ENCODE measurements at regions not wholly inside any gene's neighbourhood (a gene's known extent, or its start where the extent isn't known, plus 50 kb on each side); places are given as distances from the start of the nearest gene placed in this dataset.

DNA sequence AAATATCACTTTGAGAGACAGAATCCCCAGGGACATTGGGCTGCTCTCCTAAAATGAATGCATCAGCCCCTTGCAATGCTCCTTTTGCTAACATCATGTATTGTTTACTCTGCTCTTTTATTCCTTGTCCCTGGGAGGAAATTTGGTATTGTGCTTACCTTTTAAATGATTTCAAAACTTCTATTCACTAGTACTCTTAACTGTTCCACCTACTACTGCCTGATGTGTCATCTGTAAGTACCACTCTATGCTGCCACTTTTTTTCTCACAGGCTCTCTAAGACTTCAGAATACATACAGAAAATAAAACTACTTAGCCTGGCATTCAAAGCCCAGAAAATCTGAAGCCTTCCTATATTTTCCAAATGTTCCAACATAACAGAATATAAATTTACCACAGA is 667.2 kb downstream of the BRINP1 start:
- Histone ChIP-seq H3K4me1 (ENCODE audit: control insufficient read depth, insufficient read depth, low read length) (no peaks in the 10 kb centered on the region), H3K9me3 (ENCODE audit: control insufficient read depth, insufficient read depth, low read length) (no peaks in the 10 kb centered on the region), H3K27me3 (ENCODE audit: control insufficient read depth, insufficient read depth, low read length) (no peaks in the 10 kb centered on the region), H3K4me3 (ENCODE audit: low read depth, low read length) (no peak overlapping the region), H3K27ac (ENCODE audit: low read depth, low read length) (no peak overlapping the region), H3K9ac (ENCODE audit: low read depth, low read length) (no peak overlapping the region), H3K36me3 (ENCODE audit: control insufficient read depth, insufficient read depth, low read length) (no peaks in the 10 kb centered on the region)

DNA sequence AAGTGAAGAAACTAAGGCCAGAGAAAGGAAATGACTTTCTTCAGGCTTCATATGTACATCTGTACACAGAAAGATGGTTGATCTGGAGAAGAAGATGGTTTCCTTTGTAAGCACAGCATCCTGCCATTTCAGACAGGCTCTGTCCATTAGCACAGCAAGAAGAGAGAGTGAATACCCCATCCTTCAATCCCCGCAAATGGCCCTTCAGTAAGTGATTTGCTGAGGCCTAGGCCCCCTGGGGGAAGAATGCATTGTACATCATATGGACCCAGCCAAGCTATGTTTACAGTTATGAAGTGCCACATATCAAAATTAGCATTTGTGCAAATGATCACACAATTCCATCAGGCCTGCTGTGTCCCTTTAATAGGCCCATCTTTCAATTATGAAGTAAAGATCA is 657.4 kb downstream of the BRINP1 start:
- H3K36me3 ChIP-seq (ENCODE audit: control insufficient read depth, insufficient read depth, low read length): no peaks in the 10 kb centered on the region

GRCh38 chr9:118721276-118721675 is 648.0 kb downstream of the BRINP1 start:
- H3K4me1 ChIP-seq (ENCODE audit: control insufficient read depth, insufficient read depth, low read length): no peaks in the 10 kb centered on the region
- no peaks in the 10 kb centered on the region for H3K36me3 ChIP-seq (ENCODE audit: control insufficient read depth, insufficient read depth, low read length)
- H3K9me3 ChIP-seq (ENCODE audit: control insufficient read depth, insufficient read depth, low read length): no peaks in the 10 kb centered on the region
- H3K27me3 ChIP-seq (ENCODE audit: control insufficient read depth, insufficient read depth, low read length): no peaks in the 10 kb centered on the region
- H3K9ac ChIP-seq (ENCODE audit: low read depth, low read length): no peak overlapping the region
- H3K4me3 ChIP-seq (ENCODE audit: low read depth, low read length): no peak overlapping the region
- no peak overlapping the region for H3K27ac ChIP-seq (ENCODE audit: low read depth, low read length)

More for the DNA sequence above, 657.4 kb downstream of the BRINP1 start:
- no peaks in the 10 kb centered on the region for H3K27me3 ChIP-seq (ENCODE audit: control insufficient read depth, insufficient read depth, low read length)
- no peaks in the 10 kb centered on the region for H3K4me1 ChIP-seq (ENCODE audit: control insufficient read depth, insufficient read depth, low read length)
- no peak overlapping the region for H3K9ac ChIP-seq (ENCODE audit: low read depth, low read length)
- no peaks in the 10 kb centered on the region for H3K9me3 ChIP-seq (ENCODE audit: control insufficient read depth, insufficient read depth, low read length)
- H3K27ac ChIP-seq (ENCODE audit: low read depth, low read length): no peak overlapping the region
- no peak overlapping the region for H3K4me3 ChIP-seq (ENCODE audit: low read depth, low read length)

DNA sequence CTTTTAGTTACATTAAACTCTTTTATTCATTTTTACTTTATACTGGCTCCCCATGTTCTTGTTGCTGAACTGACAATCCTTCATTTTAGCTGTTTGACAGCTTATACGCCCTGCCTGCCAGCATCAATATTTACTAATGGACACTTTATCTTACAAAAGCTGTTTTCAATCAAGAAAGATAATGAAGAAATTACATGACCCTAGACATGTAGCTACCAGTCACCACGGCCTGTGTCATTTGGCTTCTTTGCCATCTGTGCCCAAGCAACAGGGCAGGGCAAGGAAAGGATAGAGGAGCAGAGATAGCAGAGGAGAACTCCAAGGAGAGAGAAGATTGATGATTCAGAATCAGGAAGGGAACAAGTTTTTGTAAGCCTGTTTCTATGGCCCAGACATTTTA is 647.3 kb downstream of the BRINP1 start:
- Histone ChIP-seq H3K27ac (ENCODE audit: low read depth, low read length) (no peak overlapping the region), H3K4me1 (ENCODE audit: control insufficient read depth, insufficient read depth, low read length) (no peaks in the 10 kb centered on the region), H3K4me3 (ENCODE audit: low read depth, low read length) (no peak overlapping the region), H3K27me3 (ENCODE audit: control insufficient read depth, insufficient read depth, low read length) (no peaks in the 10 kb centered on the region), H3K36me3 (ENCODE audit: control insufficient read depth, insufficient read depth, low read length) (no peaks in the 10 kb centered on the region), H3K9me3 (ENCODE audit: control insufficient read depth, insufficient read depth, low read length) (no peaks in the 10 kb centered on the region), H3K9ac (ENCODE audit: low read depth, low read length) (no peak overlapping the region)

DNA sequence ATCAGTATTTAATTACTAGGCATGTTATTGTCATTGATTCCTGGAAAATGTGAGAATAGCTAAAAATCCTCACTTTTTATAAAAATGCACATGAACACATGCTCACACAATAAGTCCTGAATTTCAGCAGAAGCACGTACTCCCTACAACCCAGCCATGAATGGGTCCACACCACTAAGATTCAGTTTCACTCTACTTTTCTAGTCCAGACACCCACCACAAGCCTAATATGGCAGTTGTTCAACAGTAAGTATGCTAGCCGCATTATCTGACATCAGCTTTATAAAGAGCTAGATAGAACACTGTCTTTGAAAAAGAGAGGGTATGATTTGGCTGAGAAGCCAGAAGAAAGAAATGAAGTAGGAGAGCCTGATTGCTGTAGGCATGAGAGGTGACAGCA is 639.3 kb downstream of the BRINP1 start:
- H3K9me3 ChIP-seq (ENCODE audit: control insufficient read depth, insufficient read depth, low read length): no peaks in the 10 kb centered on the region
- H3K4me3 ChIP-seq (ENCODE audit: low read depth, low read length): no peak overlapping the region
- H3K36me3 ChIP-seq (ENCODE audit: control insufficient read depth, insufficient read depth, low read length): no peaks in the 10 kb centered on the region
- no peak overlapping the region for H3K9ac ChIP-seq (ENCODE audit: low read depth, low read length)
- H3K27me3 ChIP-seq (ENCODE audit: control insufficient read depth, insufficient read depth, low read length): no peaks in the 10 kb centered on the region
- no peaks in the 10 kb centered on the region for H3K4me1 ChIP-seq (ENCODE audit: control insufficient read depth, insufficient read depth, low read length)
- H3K27ac ChIP-seq (ENCODE audit: low read depth, low read length): no peak overlapping the region

DNA sequence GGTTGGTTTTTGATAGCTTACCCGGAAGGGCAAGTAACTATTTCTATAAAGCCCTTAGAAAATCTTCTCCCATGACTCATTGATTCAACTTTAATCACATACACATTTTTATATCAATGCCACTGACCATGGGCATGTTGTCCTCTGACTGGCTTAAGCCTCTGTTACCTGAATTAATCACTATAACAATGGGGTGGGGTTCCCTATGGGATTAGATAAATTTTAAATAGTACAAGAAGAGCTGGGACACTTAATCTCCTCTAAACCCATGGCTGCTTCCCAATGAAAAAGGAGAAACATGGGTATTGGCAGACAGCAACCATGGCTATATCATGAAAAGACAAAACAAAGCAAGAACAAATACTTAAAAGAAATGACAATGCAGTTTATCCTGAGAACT is 636.2 kb downstream of the BRINP1 start:
- Histone ChIP-seq H3K4me1 (ENCODE audit: control insufficient read depth, insufficient read depth, low read length) (no peaks in the 10 kb centered on the region), H3K9ac (ENCODE audit: low read depth, low read length) (no peak overlapping the region), H3K27ac (ENCODE audit: low read depth, low read length) (no peak overlapping the region), H3K36me3 (ENCODE audit: control insufficient read depth, insufficient read depth, low read length) (no peaks in the 10 kb centered on the region), H3K27me3 (ENCODE audit: control insufficient read depth, insufficient read depth, low read length) (no peaks in the 10 kb centered on the region), H3K4me3 (ENCODE audit: low read depth, low read length) (no peak overlapping the region), H3K9me3 (ENCODE audit: control insufficient read depth, insufficient read depth, low read length) (peaks cover 18% of the 10 kb centered on the region)

DNA sequence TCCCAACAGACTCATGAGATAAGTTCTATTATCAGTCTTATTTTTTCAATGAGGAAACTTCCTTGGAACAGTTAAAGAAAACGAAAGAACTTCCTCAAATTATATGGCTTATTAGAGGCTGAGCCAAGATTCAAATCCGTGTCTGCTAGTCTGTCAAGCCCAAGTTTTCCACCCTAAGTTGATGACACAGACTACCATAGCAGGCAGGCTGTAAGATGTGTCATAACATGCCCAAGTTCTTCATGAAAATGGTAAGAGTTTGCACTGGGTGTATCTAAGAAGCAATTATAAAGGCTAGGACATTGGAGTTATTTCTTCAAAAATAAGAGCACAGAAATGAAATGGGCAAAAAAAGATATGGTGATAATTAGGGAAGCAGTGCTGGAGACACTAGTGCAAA is 634.5 kb downstream of the BRINP1 start:
- Histone ChIP-seq H3K36me3 (ENCODE audit: control insufficient read depth, insufficient read depth, low read length) (no peaks in the 10 kb centered on the region), H3K9me3 (ENCODE audit: control insufficient read depth, insufficient read depth, low read length) (peaks cover 18% of the 10 kb centered on the region), H3K4me1 (ENCODE audit: control insufficient read depth, insufficient read depth, low read length) (no peaks in the 10 kb centered on the region), H3K27me3 (ENCODE audit: control insufficient read depth, insufficient read depth, low read length) (no peaks in the 10 kb centered on the region), H3K9ac (ENCODE audit: low read depth, low read length) (no peak overlapping the region), H3K27ac (ENCODE audit: low read depth, low read length) (no peak overlapping the region), H3K4me3 (ENCODE audit: low read depth, low read length) (no peak overlapping the region)

DNA sequence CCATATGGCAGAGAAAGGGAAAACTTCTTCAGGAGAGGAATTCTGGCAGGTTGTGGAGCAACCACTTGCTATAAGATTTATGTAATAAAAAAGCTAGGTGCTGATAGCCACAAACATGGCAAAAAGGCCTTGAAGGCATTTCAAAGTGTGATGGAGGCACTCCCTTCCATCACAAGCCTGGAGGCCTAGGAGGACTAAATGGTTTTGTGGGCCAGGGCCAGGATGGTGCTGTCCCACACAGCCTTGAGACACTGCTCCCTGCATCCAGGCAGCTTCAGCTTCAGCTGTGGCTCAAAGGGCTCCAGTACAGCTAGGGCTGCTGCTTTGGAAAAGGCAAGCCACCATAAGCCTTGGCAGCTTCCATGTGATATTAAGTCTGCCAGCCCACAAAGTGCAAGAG is 632.8 kb downstream of the BRINP1 start:
- H3K27me3 ChIP-seq (ENCODE audit: control insufficient read depth, insufficient read depth, low read length): no peaks in the 10 kb centered on the region
- H3K4me3 ChIP-seq (ENCODE audit: low read depth, low read length): no peak overlapping the region
- no peak overlapping the region for H3K27ac ChIP-seq (ENCODE audit: low read depth, low read length)

DNA sequence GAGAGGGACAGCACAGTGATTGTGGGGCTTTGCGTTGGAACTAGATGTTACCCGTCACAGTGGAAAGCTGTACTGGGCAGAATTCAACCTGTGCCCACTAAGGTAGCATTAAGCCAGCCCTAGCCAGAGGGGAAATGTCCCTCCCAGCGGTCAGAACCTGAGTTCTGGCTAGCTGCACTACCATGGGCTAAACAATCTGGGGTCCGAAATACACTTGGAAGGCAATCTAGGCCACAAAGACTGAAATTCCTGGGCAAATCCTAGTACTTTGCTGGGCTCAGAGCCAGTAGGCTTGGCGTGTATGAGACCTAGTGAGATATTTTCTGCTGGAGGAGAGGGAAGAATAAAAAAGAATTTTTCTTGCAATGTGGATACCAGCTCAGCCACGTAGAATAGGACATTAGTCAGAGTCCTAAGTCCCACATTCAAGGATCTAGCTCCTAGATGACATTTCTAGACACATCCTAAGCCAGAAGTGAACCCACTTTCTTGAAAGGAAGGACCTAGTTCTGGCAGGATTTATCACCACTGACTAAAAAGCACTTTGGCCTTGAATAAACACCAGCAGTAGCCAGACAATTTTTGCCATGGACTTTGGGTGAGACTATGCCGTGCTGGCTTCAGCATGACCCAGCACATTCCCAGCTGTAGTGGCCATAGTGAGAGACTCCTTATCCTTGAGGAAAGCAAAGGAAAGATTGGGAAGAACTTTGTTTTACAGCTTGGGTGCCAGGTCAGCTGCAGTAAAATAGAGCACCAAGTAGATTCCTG is 618.0 kb downstream of the BRINP1 start:
- H3K27me3 ChIP-seq (ENCODE audit: control insufficient read depth, insufficient read depth, low read length): no peaks in the 10 kb centered on the region

More for the DNA sequence above, 632.8 kb downstream of the BRINP1 start:
- Histone ChIP-seq H3K36me3 (ENCODE audit: control insufficient read depth, insufficient read depth, low read length) (no peaks in the 10 kb centered on the region), H3K4me1 (ENCODE audit: control insufficient read depth, insufficient read depth, low read length) (no peaks in the 10 kb centered on the region), H3K9ac (ENCODE audit: low read depth, low read length) (no peak overlapping the region), H3K9me3 (ENCODE audit: control insufficient read depth, insufficient read depth, low read length) (peaks cover 18% of the 10 kb centered on the region)

GRCh38 chr9:118751848-118752223 is 617.4 kb downstream of the BRINP1 start:
- H3K4me1 ChIP-seq (ENCODE audit: control insufficient read depth, insufficient read depth, low read length): no peaks in the 10 kb centered on the region
- H3K9ac ChIP-seq (ENCODE audit: low read depth, low read length): no peak overlapping the region
- no peak overlapping the region for H3K27ac ChIP-seq (ENCODE audit: low read depth, low read length)
- H3K27me3 ChIP-seq (ENCODE audit: control insufficient read depth, insufficient read depth, low read length): no peaks in the 10 kb centered on the region
- H3K9me3 ChIP-seq (ENCODE audit: control insufficient read depth, insufficient read depth, low read length): no peaks in the 10 kb centered on the region
- no peak overlapping the region for H3K4me3 ChIP-seq (ENCODE audit: low read depth, low read length)
- H3K36me3 ChIP-seq (ENCODE audit: control insufficient read depth, insufficient read depth, low read length): no peaks in the 10 kb centered on the region

More for the DNA sequence above, 618.0 kb downstream of the BRINP1 start:
- Histone ChIP-seq H3K27ac (ENCODE audit: low read depth, low read length) (no peak overlapping the region), H3K4me3 (ENCODE audit: low read depth, low read length) (no peak overlapping the region), H3K9me3 (ENCODE audit: control insufficient read depth, insufficient read depth, low read length) (no peaks in the 10 kb centered on the region), H3K36me3 (ENCODE audit: control insufficient read depth, insufficient read depth, low read length) (no peaks in the 10 kb centered on the region), H3K4me1 (ENCODE audit: control insufficient read depth, insufficient read depth, low read length) (no peaks in the 10 kb centered on the region), H3K9ac (ENCODE audit: low read depth, low read length) (no peak overlapping the region)

- Histone ChIP-seq H3K27me3 (ENCODE audit: control insufficient read depth, insufficient read depth, low read length) (no peaks in the 10 kb centered on the region), H3K36me3 (ENCODE audit: control insufficient read depth, insufficient read depth, low read length) (no peaks in the 10 kb centered on the region), H3K9ac (ENCODE audit: low read depth, low read length) (no peak overlapping the region), H3K4me3 (ENCODE audit: low read depth, low read length) (no peak overlapping the region), H3K4me1 (ENCODE audit: control insufficient read depth, insufficient read depth, low read length) (no peaks in the 10 kb centered on the region), H3K9me3 (ENCODE audit: control insufficient read depth, insufficient read depth, low read length) (no peaks in the 10 kb centered on the region), H3K27ac (ENCODE audit: low read depth, low read length) (no peak overlapping the region)
Observed at GRCh38 chr9:118761016-118761790, 608.0 kb downstream of the BRINP1 start.
